Stimulated activated CD8-positive, alpha-beta memory T cell treated with anti-CD3 and anti-CD28 coated beads, Interleukin-4, amount 100 ng/mL, for 1 hour (primary cell): ENCODE measurements at regions not wholly inside any gene's neighbourhood (a gene's known extent, or its start where the extent isn't known, plus 50 kb on each side); places are given as distances from the start of the nearest gene placed in this dataset.

Experiments used
- DNase-seq, 2 donors: peaks; one replicate each; pipeline ENCODE4 v3.0.0-alpha.2; 2020; ENCODE audit warnings: low read depth in 2 of 2, low spot score in 1 of 2

DNA sequence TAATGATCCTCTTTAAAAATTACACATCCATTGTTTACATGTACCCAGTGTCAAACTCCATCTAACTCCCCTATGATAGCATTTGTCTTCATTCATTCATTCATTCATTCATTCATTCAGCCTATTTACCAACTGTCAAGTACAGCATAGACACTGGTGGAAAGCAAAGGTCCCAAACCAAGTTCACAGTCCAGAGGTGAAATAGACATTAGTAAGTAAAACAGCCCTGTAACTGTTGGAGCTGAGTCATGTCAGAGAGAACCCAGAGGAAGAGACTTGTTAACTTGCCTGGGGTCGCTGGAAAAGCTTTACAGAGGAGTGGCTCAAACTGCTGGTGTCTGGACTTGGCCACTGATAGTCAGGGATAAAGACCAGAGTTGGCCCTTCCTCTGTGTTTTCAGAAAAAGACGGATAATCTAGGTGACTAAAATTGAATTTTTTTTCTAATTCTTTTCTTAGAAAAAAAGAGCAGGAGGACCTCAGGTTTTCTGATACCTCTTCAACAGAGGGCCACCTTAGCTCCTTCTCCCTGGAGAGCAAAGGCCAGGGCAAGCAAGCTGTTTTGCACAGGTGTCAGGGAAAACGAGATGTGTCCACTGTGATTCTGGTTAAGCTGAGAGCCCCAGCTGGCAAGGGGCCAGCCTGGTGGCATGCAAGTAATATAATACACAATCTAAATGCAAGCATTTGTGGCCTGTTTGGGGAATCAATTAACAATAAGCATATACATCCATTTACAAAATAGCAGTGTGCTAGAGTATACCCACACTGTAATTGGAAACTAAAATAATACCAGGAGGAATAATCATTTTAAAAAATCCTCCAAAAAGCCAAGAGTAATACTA, 96.7 kb upstream of the SLC14A2 start:
- DNase-seq: no peak

DNA sequence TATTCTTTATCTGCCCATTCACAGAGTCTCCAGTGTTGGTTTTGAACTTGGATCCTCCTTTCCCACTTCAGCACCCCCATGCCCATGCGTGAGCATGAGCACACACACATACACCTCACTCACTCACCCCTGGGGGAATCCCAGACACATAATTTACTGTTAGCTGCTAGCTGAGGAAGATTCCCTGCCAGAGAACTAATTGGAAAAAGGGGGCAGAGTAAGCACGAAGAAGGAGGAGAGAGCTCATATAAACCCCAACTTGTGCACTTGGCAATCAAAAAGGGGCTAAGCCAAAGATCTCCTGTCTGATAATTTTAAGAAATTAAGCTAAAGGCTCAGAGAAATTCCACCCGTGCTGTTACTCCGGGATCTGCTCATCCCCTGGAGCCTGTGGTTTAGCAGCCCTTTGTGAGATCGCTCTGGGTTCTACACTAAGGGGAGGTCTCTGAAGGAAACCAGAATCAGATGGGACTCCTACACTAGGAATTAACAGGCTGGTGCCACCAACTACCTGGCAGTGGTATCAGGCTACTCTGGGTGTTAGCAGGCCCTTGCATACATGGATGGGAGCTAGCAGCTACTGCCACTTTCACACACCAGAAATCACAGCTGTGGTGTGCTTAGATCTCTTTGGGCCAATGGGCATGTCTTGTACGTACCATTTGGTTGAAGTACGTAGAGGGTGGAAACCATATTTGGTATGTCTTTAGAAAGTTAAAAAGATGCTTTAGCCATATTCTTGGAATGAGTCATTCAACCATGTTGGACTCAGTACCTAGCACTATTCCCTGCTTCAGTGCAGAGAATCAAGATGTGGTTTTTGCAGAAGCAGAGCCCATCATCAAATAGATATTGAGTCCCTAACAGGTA, 95.6 kb upstream of the SLC14A2 start:
- no peak for DNase-seq

DNA sequence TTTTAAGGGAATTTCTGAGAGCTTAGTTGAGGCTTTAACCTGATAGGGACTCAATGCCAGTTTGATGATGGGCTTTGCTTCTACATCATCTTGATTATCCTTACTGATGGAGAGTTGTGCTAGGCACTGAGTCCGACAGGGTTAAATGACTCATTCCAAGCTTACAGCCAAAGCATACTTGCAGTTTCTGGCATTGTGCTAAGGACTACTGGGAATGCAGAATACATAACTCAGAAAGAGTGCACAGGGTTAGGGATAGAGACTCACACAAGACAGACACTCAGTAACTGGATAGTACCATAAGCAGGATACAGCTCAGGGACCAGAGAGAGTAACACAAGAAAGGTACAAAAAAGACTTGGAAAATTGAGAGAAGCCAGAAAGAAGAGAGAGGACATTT, 94.1 kb upstream of the SLC14A2 start:
- DNase-seq: no peak

DNA sequence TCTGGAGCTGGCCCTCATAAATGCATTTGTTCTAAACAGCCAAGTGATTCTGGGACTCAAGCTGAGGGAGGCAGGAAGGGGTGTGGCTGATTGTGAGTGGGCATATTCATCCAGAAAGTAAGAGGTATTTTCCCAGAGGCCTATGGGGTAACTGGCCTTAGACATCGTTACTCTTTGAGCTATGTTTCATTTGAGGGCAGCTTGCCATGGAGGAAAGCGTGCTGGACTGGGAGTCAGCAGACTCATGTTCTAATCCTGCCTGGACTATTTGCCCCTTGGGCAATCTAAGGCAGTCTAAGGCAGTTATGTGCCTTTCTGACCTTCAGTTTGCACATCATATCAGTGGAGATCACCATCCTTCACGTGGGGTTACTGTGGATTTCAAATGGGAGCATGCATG, 93.5 kb upstream of the SLC14A2 start:
- DNase-seq: no peak

DNA sequence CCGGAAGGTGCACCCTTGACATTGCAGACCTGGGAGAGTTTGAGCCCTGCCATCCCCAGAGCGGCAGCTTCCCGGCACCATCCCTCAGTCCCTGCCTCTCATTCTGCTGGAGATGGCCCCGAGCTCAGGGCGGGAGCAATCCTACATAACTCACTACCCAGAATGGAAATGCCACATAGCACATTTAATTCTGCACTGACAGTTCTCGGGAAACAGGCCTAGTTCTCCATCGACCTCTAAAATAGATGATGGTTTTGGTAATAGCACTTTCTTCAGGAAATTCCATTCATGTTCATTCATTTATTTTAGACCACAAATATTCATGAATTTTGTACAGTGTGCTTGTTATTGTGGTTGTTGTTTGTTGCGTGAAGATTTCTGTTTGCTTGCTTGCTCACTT, 92.9 kb upstream of the SLC14A2 start:
- no peak for DNase-seq

DNA sequence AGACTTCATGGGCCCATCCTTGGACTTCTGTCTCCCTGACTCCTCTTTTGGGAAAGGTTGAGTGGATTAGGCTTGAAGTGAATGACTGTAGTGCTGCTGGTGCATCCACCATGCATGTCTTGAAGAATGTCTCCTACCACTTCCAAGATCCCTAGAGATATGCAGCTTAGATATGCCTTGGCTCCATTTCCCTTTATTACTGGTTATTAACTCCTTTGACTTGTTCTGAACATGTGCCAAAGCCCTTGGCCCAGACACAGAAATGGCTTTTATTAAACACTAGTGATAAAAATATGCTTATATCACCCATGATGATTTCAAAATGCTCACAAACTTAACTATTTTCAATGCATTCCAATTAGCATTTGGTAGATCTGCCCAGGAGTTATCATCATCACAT, 90.0 kb upstream of the SLC14A2 start:
- DNase-seq: no peak

DNA sequence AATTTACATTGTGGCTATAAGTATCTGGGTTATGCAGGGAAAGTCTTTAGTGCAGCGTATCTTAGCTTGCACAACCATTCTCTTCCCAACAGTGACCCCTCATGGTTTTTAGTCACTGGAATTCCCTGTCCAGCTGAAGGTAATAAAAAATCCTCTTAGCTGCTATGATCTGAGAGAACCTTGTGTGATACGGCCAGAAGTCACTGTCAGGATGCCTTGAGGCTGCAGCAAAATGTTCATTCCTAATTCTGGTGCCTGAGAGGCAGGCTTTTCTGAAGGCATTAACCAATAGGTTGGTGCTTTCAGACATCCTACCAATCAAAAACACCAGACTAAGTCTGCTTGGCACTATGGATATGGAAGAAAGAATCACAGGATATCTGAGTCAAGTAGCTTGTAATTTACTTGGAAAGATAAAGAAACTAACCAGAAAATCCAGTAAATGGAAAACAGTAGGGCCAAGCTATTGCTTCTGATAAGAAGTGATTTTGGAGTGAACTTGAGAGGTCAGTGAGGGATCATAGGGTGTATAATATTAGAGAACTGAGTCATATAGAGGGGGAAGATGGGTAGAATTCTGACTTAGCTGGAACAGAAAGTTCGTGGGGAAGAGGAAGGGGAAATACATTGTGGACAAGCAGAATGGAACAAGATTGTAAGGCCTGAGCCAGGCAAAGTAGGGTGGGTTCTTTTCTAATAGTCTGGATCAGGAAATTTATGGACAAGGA, 89.0 kb upstream of the SLC14A2 start:
- DNase-seq: no peak

DNA sequence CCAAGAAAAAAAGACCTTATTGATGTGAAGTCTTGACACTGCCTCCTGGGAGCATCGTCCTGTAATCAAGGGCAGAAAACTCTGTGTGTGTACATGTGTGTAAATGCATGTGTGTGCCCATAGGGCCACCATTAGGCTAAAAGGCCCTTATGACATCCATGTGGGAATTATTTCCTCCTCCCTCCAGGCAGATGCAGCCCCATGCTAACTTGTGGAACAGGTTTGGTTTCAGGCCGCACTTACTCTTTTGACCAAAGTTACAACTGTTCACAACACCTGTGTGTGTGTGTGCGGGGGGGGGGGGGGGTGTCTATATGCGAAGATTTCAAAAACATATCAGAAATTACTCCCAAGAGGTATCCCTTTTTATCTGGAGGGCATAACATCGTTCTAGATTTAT, 87.4 kb upstream of the SLC14A2 start:
- DNase-seq: no peak

DNA sequence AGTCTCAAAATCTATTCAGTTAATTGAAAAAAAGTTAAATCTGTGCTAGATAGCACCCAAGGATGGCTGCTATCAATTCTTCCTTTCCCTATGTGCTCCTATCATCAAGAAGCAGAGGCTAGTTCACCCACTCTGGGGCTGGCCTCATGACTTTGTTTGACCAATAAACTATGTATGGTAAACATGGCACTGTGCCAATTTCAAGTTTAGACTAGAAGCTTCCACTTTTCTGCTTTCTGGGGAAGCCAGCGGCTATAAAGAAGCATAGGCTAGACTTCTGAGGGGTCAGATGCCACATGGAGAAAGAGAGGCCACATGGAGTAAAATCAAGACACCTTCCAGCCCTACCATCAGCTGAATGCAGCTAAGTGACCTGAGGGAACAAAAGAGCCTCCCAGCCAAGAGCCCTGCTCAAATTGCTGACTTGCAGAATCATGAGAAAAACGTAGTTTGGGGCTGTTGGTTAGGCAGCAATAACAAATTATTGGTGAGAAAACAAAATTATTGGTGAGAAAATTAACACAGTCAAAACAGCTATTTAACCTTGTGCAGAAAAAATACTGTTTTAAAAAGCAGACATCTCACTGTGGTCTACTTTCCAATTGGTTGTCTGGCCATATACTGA, 86.5 kb upstream of the SLC14A2 start:
- no peak for DNase-seq

DNA sequence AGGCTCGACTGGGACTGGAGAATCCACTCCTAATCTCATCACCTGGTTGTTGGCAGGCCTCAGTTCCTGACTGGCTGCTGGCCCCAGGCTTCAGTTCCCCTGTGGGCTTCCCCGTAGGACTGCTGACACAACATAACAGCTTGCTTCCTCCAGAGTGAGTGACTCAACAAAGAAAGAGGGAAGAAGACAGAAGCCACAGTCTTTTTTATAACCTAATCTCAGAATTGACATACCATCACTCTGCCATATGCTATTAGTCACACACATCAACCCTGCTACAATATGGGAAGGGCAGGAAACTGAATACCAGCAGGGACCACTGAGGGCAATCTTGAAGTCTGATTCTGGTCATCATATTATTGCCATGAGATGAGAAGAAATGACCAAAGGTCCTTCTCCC, 76.8 kb upstream of the SLC14A2 start:
- no peak for DNase-seq

DNA sequence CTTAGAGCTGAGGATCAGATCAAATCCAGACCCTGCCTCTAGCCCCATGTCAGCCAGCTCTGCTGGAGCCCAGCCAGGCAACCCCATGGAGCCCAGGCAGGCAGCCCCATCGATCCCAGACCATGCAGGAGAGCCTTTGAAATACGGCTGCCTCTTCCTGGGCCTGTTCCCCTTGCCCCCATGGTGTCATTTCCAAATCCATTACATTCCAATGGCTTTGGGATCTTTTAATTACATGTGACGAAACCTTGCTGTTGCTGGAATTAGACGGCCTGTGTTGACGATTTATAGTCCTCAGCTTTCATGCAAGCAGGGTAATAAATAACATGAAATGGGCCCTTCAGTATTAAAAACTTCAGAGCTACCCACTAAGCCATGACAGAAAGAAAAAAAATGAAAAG, 75.8 kb upstream of the SLC14A2 start:
- no peak for DNase-seq

DNA sequence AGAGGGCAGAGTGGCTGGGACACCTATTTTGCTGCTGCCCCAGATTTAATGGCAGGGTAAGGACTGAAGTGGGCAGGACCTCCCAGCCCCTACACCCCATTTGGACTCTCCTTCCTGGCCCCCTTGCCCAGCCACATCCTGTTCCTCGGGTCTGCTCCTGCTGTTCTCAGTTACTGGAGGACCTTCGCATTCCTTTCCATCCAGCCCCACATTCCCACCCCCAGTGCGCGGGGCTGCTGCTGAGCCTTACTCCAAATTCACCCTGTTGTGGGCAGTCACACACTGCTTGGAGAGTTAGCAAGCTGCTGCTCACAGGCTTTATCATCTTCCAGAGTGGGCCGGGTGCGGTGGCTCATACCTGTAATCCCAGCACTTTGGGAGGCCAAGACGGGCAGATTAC, 75.2 kb upstream of the SLC14A2 start:
- DNase-seq: no peak

DNA sequence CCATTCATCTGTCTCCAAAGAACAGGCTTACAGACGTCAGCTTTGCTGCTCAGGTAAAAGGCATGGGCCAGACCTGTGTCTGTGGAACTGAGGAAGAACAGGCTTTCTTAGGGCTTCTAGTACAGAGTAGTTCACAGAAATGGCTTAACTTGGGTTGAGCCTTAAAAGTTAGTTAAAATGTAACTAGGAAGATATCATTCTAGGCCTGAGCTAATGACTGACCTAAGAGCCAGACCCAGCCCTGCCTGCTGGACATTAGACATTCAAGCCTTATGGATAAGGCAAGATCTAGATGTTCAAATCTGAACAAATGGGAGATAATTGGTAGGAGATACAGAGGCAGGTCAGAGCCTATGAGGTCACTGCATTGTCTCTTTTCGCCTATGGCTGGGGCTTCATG, 73.9 kb upstream of the SLC14A2 start:
- DNase-seq: no peak

DNA sequence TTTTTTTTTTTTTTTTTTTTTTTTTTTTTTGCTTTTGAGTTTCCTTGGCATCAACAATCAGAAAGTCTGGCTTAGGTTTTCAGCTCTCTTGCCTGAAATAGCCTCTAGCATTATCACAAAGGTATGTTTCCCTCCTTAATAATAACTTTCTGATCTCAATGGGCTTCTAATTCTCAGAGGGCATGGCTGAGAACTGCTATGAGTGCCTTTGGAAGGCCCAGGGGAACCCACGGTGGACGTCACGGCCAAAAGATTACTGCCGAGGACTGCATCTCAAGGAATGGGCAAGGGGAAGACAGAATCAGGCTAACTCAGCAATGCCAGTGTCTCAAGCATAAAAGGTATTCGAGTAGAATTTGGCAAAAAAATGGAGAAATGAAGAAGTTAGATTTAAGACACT, 73.2 kb upstream of the SLC14A2 start:
- DNase-seq: no peak

DNA sequence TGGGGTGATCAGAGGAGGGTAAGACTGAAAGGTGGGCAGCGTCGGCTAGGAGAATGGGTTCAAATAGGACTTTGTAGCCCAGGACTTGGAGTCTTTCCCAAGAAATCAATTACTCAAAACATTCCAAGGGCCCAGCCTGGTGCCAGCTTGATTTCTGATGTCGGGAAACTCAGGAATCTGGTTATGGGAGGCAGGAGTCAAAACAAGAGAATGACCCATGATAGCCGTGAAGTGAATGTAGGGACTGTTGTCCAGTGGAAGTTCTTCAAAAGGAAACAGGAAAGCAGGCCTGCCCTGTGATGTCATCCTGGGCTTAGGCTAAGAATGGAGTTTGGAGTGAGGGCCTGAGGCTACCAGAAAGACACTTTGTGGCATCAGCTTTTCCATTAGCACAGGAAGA, 67.4 kb upstream of the SLC14A2 start:
- DNase-seq: no peak

DNA sequence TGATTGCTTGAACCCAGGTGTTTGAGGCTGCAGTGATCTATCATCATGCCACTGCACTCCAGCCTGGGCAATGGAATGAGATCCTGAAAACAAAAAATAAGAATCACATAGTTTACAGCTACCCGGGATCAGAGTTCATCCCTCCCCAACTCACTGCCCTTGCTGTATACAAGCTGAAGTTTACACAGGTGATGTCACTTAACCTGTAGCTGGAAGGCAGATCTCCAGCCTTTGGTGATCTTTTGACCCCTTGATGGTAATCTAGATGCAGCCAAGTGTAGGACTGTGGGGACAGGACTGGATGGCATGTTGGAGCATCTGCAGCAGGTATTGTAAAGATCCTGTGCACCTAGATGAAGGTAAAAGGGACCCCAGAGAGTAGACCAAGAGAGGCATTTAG, 66.7 kb upstream of the SLC14A2 start:
- DNase-seq: no peak

DNA sequence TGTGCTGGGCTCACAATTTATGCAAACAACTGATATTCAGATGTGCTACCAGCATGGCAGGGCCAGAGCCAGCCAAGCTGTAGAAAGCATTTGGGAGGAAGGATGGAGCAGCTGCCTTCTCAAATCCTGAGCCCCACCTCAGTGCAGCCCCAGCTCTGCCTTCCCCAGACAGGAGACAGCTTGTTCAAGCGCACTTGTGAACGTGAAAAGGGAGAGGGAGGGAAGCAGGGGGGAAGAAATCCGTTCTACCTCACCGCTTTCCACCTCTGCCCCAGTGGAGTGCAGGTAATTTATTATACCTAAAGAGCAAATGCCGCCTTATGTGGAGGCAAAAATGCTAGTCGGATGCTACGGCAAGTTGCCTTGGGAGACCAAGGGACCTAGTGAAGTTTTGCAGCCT, 66.0 kb upstream of the SLC14A2 start:
- no peak for DNase-seq

DNA sequence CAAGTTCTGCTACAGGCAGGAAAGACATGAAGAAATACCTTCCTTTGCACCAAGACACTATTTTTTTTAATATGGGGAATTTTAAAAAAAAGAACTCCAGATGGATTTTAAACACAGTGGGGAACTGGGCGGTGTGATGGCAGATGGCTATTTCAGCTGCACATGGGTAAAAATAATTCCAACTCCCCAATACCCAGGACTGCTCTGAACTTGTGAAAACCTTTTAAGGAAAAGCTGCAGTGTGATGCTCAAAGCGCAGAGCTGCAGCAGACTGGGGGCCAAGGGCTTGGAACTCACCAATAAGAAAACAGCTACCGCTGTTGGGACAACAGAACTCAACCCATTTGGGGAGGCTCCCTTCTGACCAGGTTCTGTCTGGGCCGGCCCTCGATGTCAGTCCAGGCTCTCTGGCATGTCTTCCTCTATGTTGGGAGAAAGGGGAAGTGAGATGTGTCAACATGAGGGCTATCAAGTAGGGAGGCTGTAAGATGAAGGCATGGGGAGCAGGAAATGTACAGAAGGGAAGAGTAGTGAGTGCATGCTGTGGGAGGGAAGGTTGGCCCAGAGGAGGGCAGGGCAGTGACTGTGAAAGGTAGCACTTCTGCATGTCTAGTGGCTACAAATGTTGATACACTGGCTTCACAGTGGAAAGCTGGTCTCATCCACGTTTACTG, 64.0 kb upstream of the SLC14A2 start:
- no peak for DNase-seq

DNA sequence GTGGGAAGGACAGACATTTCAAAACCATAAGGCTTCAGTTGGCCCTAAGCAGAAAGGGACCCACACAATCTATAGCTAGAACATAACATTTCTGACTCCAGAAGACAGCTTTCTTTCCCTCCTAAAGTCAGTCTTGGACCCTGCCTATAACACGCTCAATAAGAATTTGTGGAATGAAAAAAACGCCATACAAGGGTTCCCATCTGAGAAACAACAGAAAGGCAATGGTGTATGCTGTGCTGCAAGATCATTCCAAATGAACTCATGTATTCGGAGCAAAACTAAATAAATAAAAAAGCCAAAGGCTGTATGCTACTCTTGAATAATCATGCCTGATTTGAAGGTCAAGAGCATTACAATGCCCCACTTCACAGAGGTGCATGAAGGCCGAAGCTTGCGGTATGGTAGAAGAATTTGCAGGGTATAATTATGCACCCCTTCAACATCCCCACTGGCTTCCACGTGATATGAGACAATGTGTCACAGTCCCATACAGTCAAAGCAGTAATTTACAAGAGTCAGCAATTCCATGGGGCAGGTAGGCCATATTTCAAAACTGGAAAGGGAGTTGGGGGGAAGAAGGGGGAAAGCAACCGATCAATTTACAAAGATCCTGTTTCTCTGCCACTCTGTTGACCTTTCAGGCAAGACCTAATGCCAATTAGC, 61.4 kb upstream of the SLC14A2 start:
- DNase-seq: no peak

DNA sequence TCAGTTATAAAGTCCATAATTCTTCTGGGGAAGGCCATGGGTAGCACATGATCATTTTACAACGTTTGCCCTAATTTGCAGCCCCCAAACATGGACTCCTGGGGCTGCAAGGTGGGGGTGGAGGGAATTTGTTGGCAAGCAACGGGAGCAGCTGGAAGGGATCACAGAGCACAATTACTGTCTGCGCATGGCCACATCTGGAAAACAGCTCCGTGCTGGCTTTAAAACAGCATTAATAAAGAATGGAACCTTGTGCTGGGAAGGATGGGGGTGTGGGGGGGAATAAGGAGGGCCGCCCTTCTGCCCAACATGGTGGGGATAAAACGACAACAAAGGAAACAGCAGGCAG, 60.9 kb upstream of the SLC14A2 start:
- no peak for DNase-seq
